ENCODE measurements at regions not wholly inside any gene's neighbourhood (a gene's known extent, or its start where the extent isn't known, plus 50 kb on each side); places are given as distances from the start of the nearest gene placed in this dataset.
"Not testable (repeated sequence)": the region's sequence is repeated elsewhere in the genome, so short reads cannot be mapped to it uniquely, and the experiment has no call there.

GRCh38 chr17:70493277-70493874 is 324.0 kb downstream of the KCNJ2 start:
- no peaks in the 10 kb centered on the region for H3K36me3 Mint-ChIP-seq
- no peak overlapping the region for H3K4me3 Mint-ChIP-seq
- H3K27ac Mint-ChIP-seq, result no peak overlapping the region
- no peaks in the 10 kb centered on the region for H3K9me3 Mint-ChIP-seq
- intact Hi-C loops (cut with micrococcal nuclease), result no loop called here
- H3K4me1 Mint-ChIP-seq (ENCODE audit: low read depth), result no peaks in the 10 kb centered on the region
- POLR2A ChIA-PET, result no interaction called here
- no peaks in the 10 kb centered on the region for H3K27me3 Mint-ChIP-seq
- DNase-seq, result no peak
- CTCF ChIA-PET, result no interaction called here

DNA sequence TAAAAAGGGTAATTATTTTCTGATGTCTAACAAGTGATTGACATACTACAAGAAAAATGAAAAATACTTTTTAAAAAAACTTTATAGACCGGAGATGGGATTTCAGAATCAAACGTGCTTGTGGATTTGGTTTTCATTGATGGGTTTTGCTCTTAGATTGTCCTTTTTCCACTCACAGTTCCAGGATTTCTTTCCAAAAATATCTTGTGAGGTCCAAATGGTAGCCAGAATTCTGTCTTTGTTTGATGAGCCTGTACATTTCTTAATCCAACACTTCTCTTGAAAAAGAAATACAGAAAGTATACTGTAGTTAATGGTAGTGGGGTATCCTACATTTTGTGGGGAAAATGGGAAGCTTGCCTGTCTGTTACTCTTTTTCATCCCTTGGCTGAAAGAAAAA is 329.3 kb downstream of the KCNJ2 start:
- H3K4me3 Mint-ChIP-seq, result no peak overlapping the region
- no peak for DNase-seq
- peaks cover 2% of the 10 kb centered on the region for H3K27me3 Mint-ChIP-seq
- no peaks in the 10 kb centered on the region for H3K9me3 Mint-ChIP-seq
- H3K4me1 Mint-ChIP-seq (ENCODE audit: low read depth), result no peaks in the 10 kb centered on the region
- POLR2A ChIA-PET, result no interaction called here
- no peaks in the 10 kb centered on the region for H3K36me3 Mint-ChIP-seq
- CTCF ChIA-PET, result no interaction called here
- H3K27ac Mint-ChIP-seq, result no peak overlapping the region
- intact Hi-C loops (cut with micrococcal nuclease), result no loop called here

DNA sequence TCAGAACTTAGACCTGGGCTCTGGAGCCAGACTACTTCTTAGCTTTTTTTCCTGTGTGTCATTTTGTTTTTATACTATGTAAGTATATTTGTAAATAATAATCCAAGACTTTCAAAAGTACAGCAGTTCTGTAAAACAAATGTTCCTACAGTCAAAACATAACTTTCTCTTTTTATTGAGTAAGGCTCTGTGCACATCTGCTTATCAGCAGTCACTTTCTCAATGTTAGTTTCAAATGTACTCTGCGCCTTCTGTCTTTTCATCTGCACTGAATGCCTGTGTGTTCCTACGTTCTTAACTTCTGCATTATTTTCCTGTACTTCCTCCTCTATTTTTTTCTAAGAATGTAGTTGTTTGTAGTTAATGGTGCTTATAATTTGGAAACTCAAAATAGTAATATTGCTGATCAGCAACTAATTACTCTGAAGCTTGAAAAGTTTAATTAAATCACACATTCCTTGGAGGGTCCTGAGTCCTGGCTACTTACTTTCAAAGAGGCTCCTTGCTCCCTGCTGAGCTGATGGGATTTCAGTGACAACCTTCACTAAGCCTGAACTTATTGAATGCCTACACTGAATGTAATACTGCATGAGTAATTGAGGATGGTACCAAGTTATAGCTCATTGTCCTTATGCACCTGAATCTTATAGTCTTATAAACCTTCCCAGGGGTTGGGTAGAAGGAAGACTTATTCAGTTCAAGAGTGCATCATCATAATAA is 329.9 kb downstream of the KCNJ2 start:
- intact Hi-C loops (cut with micrococcal nuclease), result no loop called here
- Mint-ChIP-seq H3K36me3 (no peaks in the 10 kb centered on the region), H3K27ac (no peak overlapping the region), H3K4me3 (no peak overlapping the region), H3K4me1 (ENCODE audit: low read depth) (no peaks in the 10 kb centered on the region), H3K9me3 (no peaks in the 10 kb centered on the region), H3K27me3 (peaks cover 2% of the 10 kb centered on the region)
- POLR2A ChIA-PET, result no interaction called here
- CTCF ChIA-PET, result no interaction called here
- DNase-seq, result no peak

DNA sequence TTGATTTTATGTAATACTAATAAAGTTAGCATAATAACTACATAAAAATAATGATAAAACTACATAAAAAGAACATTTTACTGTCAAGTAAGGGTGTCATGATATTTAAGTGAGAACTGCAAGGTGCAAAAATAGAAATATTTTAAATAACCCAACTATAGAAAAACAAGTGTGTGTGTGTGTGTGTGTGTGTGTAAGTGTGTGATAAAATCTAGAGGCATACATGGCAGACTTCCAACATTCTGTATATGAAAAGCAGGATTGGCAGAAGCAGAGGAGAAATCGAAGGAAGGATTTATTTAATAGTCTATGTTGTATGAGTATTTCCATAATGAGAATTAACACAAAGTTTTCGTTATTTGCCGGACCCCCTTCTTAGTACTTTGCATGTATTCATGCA is 334.1 kb downstream of the KCNJ2 start:
- intact Hi-C loops (cut with micrococcal nuclease), result no loop called here
- Mint-ChIP-seq H3K27me3 (peaks cover 2% of the 10 kb centered on the region), H3K4me1 (ENCODE audit: low read depth) (no peaks in the 10 kb centered on the region), H3K36me3 (no peaks in the 10 kb centered on the region), H3K27ac (no peak overlapping the region), H3K4me3 (no peak overlapping the region), H3K9me3 (no peaks in the 10 kb centered on the region)
- ChIA-PET CTCF (no interaction called here), POLR2A (no interaction called here)
- DNase-seq, result no peak

DNA sequence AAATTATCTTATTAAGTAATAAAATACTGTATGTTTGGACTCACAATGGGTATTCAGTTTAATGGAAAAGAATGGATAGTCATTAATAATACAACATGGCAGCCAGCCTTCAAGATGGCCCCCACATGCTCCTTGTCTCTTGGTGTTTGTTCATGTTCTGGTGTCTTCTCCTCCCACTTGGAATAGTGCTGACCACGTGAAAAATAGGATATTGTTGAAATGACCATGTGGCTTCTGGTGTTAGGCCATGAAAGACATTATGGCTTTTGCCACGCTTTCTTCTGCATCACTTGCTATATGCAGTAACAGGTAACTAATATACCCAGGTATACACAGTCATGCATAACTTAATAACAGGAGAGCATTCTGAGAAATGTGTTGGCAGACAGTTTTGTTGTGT is 341.0 kb downstream of the KCNJ2 start:
- CTCF ChIA-PET, result no interaction called here

DNA sequence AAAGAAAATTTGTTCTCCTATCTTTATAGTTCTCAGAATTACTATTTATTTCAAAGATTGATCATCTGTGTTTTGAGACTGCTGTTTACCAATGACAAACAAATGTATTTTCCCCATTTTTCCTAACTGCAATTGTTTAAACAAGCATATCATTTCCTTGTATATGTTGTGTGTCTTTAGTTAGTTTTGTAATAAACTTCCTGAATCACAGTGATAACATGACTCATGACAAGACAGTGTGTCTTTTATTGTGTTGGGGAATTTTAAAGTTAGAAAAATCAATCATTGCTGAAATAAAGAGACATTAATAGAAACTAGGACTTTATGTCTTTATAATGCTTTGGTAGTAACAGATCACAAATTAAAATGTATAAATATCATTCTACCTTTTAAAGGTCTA is 348.5 kb downstream of the KCNJ2 start:
- H3K4me3 Mint-ChIP-seq, result no peak overlapping the region
- no peaks in the 10 kb centered on the region for H3K9me3 Mint-ChIP-seq
- H3K27me3 Mint-ChIP-seq, result no peaks in the 10 kb centered on the region
- ChIA-PET POLR2A (no interaction called here), CTCF (no interaction called here)
- H3K36me3 Mint-ChIP-seq, result no peaks in the 10 kb centered on the region
- intact Hi-C loops (cut with micrococcal nuclease), result no loop called here
- H3K4me1 Mint-ChIP-seq (ENCODE audit: low read depth), result no peaks in the 10 kb centered on the region
- no peak overlapping the region for H3K27ac Mint-ChIP-seq
- DNase-seq, result no peak

More for the DNA sequence above, 341.0 kb downstream of the KCNJ2 start:
- intact Hi-C loops (cut with micrococcal nuclease), result no loop called here
- no peaks in the 10 kb centered on the region for H3K4me1 Mint-ChIP-seq (ENCODE audit: low read depth)
- no peak overlapping the region for H3K4me3 Mint-ChIP-seq
- H3K27ac Mint-ChIP-seq, result no peak overlapping the region
- no peaks in the 10 kb centered on the region for H3K27me3 Mint-ChIP-seq
- POLR2A ChIA-PET, result no interaction called here
- H3K9me3 Mint-ChIP-seq, result no peaks in the 10 kb centered on the region
- DNase-seq, result no peak
- no peaks in the 10 kb centered on the region for H3K36me3 Mint-ChIP-seq

DNA sequence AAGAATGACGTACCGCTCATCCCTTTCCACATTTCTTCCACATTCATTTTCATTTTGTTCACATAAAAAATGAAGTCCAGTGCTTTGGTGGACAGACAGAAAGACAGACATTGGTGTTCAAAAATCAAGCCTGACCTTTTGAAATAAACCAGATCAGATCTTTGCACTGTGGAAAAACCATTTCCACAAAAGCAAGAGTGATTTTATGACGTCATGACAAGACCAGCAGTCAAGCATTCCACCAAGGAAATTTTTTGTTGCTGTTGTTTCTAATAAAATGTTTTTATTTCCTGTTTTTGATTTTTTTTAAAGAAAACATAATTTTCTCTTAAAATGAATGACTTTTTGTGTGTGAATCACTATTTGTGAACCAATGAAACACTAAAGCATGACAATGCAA is 350.0 kb downstream of the KCNJ2 start:
- intact Hi-C loops (cut with micrococcal nuclease), result no loop called here
- no peaks in the 10 kb centered on the region for H3K36me3 Mint-ChIP-seq
- POLR2A ChIA-PET, result no interaction called here

DNA sequence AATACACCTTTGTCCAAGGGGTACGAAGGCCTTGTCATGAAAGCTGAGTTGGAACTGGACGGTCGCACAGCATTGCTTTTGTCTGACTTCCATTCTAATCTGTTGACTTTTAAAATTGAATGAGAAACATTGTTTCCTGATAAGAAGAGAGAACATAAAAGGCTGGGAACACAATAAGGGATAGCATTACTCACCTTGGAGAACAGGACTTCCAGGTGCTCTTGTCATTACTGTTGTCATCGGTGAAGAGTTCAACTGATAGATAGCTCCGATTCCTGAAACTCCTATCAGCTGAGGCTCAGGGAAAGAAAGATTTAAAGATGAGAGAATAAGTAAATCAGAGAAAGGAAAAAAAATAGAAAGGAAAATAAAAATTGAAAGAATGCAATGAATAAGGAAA is 351.1 kb downstream of the KCNJ2 start:
- no peaks in the 10 kb centered on the region for H3K4me1 Mint-ChIP-seq (ENCODE audit: low read depth)
- H3K27me3 Mint-ChIP-seq, result no peaks in the 10 kb centered on the region
- POLR2A ChIA-PET, result no interaction called here
- CTCF ChIA-PET, result no interaction called here
- no peak overlapping the region for H3K4me3 Mint-ChIP-seq
- no peaks in the 10 kb centered on the region for H3K9me3 Mint-ChIP-seq
- no peak overlapping the region for H3K27ac Mint-ChIP-seq
- H3K36me3 Mint-ChIP-seq, result no peaks in the 10 kb centered on the region
- intact Hi-C loops (cut with micrococcal nuclease), result no loop called here
- DNase-seq, result no peak

More for the DNA sequence above, 350.0 kb downstream of the KCNJ2 start:
- Mint-ChIP-seq H3K9me3 (no peaks in the 10 kb centered on the region), H3K4me3 (no peak overlapping the region), H3K4me1 (ENCODE audit: low read depth) (no peaks in the 10 kb centered on the region), H3K27ac (no peak overlapping the region), H3K27me3 (no peaks in the 10 kb centered on the region)
- CTCF ChIA-PET, result no interaction called here
- DNase-seq, result no peak

GRCh38 chr17:70520956-70521355 is 351.6 kb downstream of the KCNJ2 start:
- Mint-ChIP-seq H3K4me1 (ENCODE audit: low read depth) (no peaks in the 10 kb centered on the region), H3K4me3 (no peak overlapping the region), H3K27me3 (no peaks in the 10 kb centered on the region), H3K27ac (no peak overlapping the region), H3K36me3 (no peaks in the 10 kb centered on the region), H3K9me3 (no peaks in the 10 kb centered on the region)
- intact Hi-C loops (cut with micrococcal nuclease), result no loop called here
- DNase-seq, result no peak
- ChIA-PET CTCF (no interaction called here), POLR2A (no interaction called here)

GRCh38 chr17:70521821-70522256 is 352.5 kb downstream of the KCNJ2 start:
- intact Hi-C loops (cut with micrococcal nuclease), result no loop called here
- H3K4me1 Mint-ChIP-seq (ENCODE audit: low read depth), result no peaks in the 10 kb centered on the region
- no peaks in the 10 kb centered on the region for H3K36me3 Mint-ChIP-seq
- H3K27ac Mint-ChIP-seq, result no peak overlapping the region
- no peaks in the 10 kb centered on the region for H3K27me3 Mint-ChIP-seq
- no peaks in the 10 kb centered on the region for H3K9me3 Mint-ChIP-seq
- CTCF ChIA-PET, result no interaction called here
- H3K4me3 Mint-ChIP-seq, result no peak overlapping the region
- POLR2A ChIA-PET, result no interaction called here
- DNase-seq, result no peak

GRCh38 chr17:70523426-70523825 is 354.1 kb downstream of the KCNJ2 start:
- Mint-ChIP-seq H3K27ac (no peak overlapping the region), H3K4me3 (no peak overlapping the region), H3K36me3 (no peaks in the 10 kb centered on the region), H3K9me3 (no peaks in the 10 kb centered on the region), H3K4me1 (ENCODE audit: low read depth) (no peaks in the 10 kb centered on the region), H3K27me3 (no peaks in the 10 kb centered on the region)
- no peak for DNase-seq
- intact Hi-C loops (cut with micrococcal nuclease), result no loop called here
- ChIA-PET CTCF (no interaction called here), POLR2A (no interaction called here)

DNA sequence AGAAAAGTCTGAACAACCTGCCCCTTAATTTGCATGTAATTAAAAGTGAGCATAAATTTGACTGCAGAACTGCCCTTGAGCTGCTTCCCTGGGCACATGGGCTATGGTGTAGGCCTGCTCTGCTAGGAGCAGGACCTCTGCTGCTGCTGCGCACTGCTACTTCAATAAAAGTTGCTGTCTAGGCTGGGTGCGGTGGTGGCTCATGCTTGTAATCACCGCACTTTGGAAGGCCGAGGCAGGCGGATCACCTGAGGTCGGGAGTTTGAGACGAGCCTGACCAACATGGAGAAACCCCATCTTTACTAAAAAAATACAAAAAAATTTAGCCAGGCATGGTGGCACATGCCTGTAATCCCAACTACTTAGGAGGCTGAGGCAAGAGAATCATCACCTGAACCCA is 355.7 kb downstream of the KCNJ2 start:
- H3K27ac Mint-ChIP-seq; H3K36me3 Mint-ChIP-seq; DNase-seq; H3K4me3 Mint-ChIP-seq; POLR2A ChIA-PET; intact Hi-C loops (cut with micrococcal nuclease); CTCF ChIA-PET; H3K4me1 Mint-ChIP-seq (ENCODE audit: low read depth); H3K27me3 Mint-ChIP-seq; H3K9me3 Mint-ChIP-seq: not testable (repeated sequence)

DNA sequence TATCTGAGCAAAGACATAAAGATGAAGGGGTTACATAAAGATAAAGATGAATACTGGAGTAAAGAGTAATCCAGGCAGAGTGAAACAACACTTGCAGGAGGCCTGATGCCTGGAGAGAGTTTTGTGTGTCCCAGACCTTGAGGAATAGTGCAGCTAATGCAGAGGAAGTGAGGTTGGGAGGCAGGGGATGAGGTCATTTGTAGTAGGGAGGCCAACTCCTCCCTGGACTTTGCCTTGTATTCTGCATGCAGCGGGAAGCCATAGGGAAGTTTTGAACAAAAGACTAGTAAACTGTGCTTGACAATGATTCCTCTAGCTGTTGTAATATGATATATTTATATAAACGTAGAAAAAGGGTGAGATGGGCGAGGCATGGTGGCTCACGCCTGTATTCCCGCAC is 356.6 kb downstream of the KCNJ2 start:
- CTCF ChIA-PET, result no interaction called here
- intact Hi-C loops (cut with micrococcal nuclease), result no loop called here
- no peak overlapping the region for H3K4me3 Mint-ChIP-seq

More for the DNA sequence above, 356.6 kb downstream of the KCNJ2 start:
- Mint-ChIP-seq H3K27ac (no peak overlapping the region), H3K36me3 (no peaks in the 10 kb centered on the region), H3K27me3 (no peaks in the 10 kb centered on the region), H3K9me3 (no peaks in the 10 kb centered on the region), H3K4me1 (ENCODE audit: low read depth) (no peaks in the 10 kb centered on the region)
- no peak for DNase-seq
- POLR2A ChIA-PET, result no interaction called here
